HG03066 (cell line): ENCODE measurements at regions not wholly inside any gene's neighbourhood (a gene's known extent, or its start where the extent isn't known, plus 50 kb on each side); places are given as distances from the start of the nearest gene placed in this dataset.
"Not testable (repeated sequence)": the region's sequence is repeated elsewhere in the genome, so short reads cannot be mapped to it uniquely, and the experiment has no call there.

Source experiments
- ATAC-seq: cut with Tn5 transposase; IDR thresholded peaks from one replicate; pipeline ENCODE4 v1.9.1; 2021; ENCODE audit warnings: low read depth; ENCODE audit not compliant: unreplicated experiment

DNA sequence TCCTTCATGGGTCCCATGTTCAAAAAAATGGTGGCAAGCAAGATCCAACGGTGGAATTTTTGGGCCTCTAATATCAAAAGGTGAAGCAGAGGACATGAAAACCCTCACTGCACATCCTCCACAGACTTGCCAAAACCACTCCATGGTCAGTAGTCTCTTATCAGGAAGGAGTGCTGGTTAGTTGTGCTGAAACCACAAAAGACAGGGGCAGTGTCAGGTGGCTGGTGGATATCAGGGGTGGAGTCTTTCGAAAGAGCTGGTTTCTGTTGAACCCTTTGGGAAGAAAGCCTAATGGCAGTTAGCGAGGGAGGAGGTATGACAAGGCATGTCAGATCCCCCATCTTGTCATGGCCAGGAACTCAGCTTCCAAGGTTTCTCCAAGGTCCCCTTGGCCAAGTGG is 395.9 kb upstream of the CAMK1G start:
- ATAC-seq, result no peak

DNA sequence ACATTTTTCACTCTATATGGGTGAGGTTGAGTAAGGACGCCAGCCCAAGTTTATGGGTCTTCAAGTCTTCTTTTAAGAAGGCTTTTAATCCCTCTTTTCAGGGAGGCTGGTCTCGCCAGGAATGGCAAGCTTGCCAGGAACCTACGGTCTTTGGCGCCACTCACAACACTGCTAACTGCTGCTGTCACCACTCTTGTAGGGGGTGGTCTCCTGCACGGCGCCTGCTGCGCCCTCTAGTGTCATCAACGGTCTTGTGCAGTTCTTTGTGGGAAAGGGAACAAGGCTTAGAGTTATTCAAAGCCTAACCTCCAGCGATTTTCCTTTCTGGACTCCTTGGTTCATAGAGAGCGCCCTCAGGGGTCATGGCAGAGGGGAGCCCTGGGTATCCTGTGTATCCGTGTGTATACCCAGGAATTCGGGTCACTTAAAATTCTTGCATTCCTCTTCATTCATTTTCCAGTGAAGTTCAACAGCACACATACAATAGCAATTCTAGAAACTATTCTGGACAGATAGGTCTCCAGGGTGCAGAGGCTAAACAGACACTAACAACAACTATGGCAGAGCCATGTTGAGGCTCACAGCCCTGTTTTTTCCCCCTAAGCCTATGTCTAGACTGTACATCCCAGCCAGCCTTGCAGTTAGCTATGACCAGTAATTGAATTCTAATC is 392.8 kb upstream of the CAMK1G start:
- ATAC-seq, result peak; percentile 82

GRCh38 chr1:209191262-209191634 is 392.3 kb upstream of the CAMK1G start:
- ATAC-seq, result no peak

DNA sequence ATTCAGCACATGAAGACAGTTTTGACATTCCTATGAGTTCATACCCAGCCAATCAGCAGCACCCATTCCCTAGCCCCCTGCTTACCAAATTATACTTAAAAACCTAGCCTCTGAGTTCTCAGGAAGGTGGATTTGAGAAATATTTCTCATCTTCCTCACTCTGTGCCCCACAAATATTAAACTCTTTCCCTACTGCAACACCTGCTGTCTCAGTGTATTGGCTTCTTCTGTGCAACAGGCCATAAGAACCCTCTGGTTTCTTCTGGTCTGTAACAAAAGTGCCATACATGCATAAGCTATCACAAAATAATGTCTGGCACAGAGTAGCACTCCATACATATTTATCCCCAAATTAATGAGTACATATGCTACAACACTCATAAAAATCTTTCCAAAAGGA is 387.4 kb upstream of the CAMK1G start:
- ATAC-seq, result no peak

GRCh38 chr1:209198961-209199750 is 384.4 kb upstream of the CAMK1G start:
- ATAC-seq, result no peak

DNA sequence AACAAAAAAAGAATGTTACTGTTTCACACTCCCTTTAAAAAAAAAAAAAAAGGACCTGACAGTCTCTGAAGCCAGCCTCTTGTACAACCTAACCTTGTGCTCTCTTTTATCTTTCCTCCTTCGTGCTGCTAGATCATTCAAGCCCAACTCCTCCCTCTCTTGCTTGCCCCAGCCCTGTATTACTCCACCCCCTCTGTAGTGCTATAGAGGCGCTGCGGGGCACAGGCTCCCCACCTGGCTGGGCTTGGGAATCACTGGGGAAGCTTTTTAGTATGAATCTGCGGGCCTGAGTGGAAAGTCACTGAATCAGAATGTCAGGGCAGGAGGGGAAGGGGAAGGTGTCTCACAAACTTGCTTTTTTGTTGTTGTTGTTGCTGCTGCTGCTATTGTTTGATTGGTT is 383.7 kb upstream of the CAMK1G start:
- ATAC-seq, result no peak

GRCh38 chr1:209202321-209202720 is 381.2 kb upstream of the CAMK1G start:
- ATAC-seq, result not testable (repeated sequence)

GRCh38 chr1:209202830-209203532 is 380.5 kb upstream of the CAMK1G start:
- ATAC-seq, result no peak

GRCh38 chr1:209203533-209203895 is 380.0 kb upstream of the CAMK1G start:
- no peak for ATAC-seq

DNA sequence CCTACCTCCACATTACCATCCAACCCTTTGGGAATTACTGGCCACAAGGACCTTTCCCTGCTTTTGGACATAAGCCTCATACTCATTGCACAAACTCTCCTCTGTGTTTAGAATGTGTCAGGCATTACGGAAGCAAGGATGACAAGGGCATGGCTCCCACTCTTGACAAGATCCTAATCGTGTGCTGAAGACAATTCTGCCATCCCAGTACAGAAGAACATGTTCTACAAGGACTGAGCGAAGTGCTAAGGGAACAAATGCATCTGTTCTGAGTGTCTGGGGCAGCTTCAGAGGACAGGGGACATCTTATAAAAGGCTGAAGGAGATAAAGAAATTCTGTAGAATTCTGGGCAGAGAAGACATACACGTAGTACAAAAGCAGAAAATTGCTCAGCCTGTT is 378.5 kb upstream of the CAMK1G start:
- ATAC-seq, result no peak

DNA sequence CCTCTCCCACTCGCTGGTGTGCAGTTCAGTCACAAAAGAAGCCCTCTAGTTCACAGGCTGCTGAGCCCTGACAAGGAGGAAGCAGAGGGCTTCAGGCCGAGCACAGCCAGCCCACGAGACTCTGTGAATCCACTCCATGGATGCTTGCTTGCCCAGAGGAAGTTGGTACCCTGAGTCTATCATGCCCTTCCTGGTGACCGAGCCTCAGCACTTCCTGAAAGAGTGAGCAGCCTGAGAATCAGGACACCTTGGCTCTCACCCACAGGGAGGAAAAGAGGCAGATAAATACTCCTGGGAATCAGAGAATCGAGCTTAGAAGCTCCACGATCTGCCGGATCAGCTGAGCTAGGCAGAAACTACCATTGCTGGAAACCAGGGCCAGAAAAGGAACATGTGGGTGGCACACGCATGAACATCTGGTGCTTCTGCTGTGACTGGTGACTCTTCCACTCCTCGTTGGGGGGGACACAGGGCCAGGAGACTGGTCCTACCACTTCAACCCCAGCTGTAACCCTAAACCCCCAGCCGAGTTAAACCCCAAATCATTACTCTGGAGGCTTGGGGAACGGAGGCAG is 376.3 kb upstream of the CAMK1G start:
- ATAC-seq, result no peak

DNA sequence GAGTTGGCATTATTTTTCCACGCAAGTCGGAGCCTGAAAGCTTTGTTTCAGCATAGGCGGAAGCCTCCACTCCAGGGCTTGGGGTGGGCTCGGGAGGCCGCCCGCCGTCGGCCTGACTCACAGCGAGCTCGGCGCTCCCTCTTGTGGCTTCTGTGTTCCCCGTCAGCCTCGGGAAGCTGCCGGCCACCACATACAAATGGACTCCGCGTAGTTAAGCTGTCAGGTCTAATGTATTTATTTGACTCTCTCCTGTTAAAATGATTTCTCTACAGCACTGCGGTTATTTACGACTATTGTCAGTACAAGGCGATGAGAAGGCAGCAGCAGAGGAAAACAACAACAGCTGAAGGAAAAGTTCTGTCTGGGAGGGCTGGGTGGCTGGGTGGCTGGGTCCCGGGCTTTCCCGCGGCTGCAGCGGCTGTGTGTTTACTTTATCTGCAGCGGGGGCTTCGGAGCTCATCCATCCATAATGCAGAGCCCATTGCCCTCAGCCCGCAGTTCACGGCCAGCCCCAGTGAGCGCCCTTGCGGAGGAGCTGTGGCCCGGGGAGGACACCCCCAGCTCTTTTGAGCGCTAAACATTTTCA is 375.7 kb upstream of the CAMK1G start:
- ATAC-seq, result no peak

DNA sequence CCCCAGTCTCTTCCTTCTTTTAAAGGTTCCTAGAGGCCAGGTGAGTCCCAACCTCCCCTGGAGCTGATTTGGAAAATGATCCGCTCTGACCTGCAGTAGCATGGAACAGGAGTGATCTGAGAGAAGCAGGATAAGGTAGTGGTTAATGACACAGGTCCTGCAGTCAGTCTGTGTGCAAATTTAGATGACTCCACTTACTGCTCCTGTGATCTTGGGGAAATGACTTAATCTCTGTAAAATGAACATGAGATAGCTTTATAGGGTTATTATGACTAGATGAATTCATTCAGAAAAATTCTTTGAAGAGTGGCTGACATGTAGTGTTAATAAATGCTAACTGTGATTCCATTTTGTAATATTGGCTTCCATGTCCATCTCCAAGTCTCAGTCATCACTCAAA is 374.9 kb upstream of the CAMK1G start:
- no peak for ATAC-seq

DNA sequence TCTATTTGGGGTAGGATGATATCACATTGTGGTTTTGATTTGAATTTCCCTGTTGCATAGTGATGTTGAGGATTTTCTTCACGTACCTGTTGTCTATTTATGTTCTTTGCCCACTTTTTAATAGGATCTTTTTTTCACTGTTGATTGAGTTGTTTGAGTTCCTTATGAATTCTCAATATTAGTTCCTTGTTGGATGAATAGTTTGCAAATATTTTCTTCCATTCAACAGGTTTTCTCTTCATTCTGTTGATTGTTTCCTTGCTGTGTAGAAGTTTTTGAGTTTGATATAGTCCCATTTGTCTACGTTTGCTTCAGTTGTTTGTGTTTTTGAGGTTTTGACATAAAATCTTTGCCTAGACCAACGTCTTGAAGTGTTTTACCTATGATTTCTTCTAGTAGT is 369.5 kb upstream of the CAMK1G start:
- no peak for ATAC-seq

- ATAC-seq, result no peak
Measured at GRCh38 chr1:209215826-209216225, 367.7 kb upstream of the CAMK1G start.

DNA sequence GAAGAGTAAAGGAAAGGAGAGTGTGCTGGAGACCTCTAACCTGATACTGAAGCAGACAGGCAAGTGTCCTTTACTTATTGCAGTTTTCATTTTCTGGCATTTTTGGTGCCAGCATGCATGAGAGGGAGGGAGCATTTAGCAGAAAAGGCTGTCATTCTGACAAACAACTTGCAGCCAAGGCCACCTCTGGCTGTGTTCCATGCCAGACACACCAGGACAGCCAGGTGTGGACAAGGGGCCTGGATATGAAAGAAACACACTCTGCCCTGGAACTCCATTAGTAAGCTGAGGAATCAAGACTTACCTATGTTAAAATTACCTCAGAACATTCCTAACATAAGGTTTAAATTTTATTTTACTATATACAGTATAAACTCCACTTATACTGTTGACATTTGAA is 365.4 kb upstream of the CAMK1G start:
- no peak for ATAC-seq

- no peak for ATAC-seq
Measured at GRCh38 chr1:209218981-209219380, 364.5 kb upstream of the CAMK1G start.

GRCh38 chr1:209219791-209220524 is 363.6 kb upstream of the CAMK1G start:
- ATAC-seq, result no peak

DNA sequence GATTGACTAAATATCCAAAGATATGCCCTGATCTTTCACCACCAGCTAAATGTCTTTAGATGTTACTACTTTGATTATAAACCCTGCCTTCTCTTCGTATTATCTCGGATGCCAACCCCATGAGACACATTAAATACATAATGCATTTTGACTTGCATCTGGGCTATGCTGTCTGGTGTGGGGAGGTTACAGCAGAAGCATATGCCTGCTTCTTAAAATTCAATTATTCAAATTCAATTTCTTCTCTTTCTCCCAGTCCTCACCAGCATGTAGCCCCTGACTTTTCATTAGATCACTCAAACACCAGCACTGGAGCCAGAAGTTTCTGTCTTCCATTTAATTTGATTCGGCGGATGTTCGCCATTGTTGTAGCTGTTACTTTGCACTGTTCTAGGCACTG is 360.7 kb upstream of the CAMK1G start:
- ATAC-seq, result no peak

- no peak for ATAC-seq
Measured at GRCh38 chr1:209223791-209224190, 359.7 kb upstream of the CAMK1G start.
